Myocyte (in vitro differentiated cells): ENCODE measurements at regions not wholly inside any gene's neighbourhood (a gene's known extent, or its start where the extent isn't known, plus 50 kb on each side); places are given as distances from the start of the nearest gene placed in this dataset.

Experiments used
- DNase-seq: peaks from one replicate; pipeline ENCODE4 v3.0.0-alpha.2; 2012; ENCODE audit warnings: low read depth

DNA sequence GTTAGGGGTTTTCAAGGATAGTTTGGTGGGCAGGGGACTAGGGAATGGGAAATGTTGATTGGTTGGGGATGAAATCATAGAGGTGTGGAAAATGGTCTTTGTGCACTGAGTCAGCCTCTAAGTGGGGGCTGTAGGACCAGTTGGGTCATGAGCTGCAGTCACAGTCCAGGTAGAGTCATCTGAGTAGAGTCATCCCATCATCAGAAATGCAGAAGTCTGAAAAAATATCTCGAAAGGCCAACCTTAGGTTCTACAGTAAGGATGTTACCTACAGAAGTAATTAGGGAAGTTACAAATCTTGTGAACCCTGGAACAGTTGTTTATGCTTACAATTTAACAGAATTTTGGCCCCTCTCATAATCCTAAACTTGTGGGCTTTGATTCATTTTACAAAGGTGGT lies 63.4 kb upstream of the AP1S2 start:
- DNase-seq, result no peak

DNA sequence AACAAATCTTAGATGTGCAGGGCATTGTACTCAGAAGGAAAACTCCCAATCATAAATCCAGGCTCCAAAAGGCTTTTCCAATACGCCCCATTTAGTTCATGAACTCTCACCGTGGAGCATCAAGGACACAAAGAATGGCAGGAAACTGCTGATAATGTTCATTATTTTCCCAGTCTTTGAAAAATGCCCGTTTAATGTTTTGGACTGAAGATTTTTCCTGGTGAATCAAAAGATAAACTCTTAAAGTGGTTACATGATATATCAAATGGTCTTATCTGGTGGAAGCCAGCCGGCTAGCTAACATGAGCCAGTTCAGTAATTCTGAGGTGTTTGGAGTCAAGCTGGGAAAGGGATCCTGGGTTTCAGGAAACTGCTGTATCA lies 62.1 kb upstream of the AP1S2 start:
- no peak for DNase-seq

DNA sequence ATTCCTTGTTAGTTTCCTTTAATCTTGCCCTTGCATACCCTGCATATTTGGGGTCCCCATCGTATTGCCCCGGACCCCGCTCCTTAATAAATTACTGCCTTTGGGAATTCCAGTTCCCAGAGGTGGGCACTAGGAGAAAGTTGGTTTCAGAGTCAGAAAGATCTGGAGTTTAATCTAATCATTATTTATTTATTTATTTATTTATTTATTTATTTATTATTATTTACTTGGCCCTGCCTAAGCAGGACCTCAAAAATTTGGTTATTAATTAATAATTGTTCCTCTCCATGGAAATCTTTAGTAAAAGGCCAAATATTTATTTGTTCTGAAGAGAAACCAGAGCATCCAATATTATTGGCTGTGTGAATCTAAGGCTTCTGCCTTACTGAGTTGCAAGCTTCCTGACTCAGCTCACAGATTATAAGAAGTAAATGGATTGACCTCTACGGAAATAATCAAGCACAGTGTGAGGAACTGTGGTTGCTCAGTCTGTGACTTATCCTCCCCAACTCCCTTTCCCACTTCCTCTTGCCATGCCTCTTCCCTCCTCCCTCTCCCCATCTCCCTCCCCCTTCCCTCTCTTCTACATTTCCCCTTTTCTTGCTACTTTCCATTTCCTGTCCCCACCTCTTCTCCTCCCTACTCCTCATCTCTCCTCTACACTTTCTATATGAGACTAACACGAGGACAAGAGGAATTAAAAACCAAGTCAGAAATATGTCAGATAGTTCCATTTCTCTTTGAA lies 61.5 kb upstream of the AP1S2 start:
- no peak for DNase-seq

DNA sequence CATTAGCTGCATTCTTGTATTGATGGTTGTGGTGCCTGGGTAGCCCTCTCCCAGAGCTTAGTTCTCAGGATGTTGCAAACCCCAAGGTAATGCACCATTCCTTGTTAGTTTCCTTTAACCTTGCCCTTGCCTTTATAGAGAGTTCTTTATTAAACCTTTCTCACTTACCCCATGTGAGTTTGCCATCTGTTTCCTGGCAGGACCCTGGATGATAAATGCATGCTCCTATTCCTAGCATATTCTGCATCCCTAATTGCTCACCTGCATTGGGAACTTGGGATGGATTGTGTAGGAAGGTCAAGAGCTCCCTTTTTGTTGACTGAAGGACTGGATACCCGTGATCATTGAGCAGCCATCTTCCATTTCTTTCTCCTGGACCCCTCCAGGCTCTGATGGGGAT lies 59.9 kb upstream of the AP1S2 start:
- DNase-seq, result no peak

DNA sequence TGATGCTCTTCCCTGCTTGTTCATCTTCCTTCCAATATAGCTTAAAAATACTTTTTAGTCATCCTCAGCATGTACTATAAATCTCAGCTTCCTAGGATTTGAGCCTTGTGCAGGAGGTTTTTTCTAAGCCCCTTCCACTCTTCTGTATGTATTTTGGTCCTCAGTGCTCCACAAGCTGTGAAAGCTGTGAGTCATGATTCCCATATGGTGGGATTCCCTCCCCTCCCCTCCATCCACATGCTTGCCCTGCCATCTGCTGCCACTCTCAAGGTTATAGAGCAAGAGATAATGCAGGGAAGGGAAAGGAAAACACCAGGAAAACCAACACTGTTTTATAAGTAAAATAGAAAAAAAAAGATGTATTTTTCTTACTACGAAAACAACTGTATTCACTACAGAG lies 58.5 kb upstream of the AP1S2 start:
- no peak for DNase-seq

DNA sequence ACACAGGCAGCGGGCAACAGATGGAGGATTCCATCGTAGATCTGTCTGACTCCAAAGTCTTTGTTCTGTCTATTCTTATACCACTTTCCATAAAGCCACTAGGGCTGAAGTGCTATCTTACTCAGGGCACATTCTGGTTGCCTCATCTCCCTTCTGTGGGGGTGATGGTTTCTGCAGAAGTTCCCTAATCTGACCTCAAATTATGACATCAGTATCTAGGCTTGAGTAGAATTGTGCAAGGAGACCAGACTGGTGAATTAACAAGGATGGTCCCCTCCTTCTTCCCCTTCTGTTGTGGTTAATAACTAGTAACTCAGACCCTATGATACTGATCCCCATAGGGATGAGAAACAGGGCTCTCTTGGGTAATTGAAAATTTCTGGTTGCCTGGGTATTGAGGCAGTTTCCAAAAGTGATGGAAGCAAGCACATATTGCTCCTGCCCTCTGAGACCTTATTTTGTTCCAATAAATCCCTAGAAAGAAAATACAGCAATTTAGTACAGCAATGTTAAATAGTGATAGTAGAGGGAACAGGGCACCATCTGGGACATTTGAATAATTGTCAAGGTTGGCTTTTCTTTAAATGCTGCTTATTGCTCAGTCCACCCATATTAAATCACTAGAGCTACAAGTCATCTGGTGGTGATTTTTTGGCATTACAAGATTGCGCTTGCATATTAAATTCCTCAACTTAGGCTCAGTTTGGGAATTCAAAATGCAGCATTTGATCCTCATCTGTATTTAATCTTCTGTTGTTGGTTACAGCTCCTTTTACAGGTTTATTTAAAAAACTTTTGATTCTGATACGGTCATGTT lies 57.3 kb upstream of the AP1S2 start:
- DNase-seq, result peak; percentile 24

DNA sequence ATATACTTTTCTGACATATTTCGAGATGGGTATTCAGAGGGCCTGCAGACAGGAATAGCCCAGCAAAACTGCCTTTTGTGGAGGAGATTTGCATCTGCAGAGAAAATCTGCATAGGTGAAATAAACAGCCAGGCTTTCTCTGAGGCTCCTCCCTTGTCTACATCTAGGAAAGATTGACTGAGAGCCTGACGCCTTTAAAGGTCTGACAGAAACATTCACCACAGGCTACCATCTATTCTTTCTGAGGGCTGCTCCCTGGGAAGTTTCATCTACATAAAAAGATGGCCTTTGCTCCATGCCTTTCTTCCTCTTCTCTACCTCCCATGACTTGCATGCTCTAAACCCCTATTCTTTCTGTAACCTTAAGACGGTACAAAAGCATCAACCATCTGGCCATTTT lies 55.0 kb upstream of the AP1S2 start:
- DNase-seq, result no peak

DNA sequence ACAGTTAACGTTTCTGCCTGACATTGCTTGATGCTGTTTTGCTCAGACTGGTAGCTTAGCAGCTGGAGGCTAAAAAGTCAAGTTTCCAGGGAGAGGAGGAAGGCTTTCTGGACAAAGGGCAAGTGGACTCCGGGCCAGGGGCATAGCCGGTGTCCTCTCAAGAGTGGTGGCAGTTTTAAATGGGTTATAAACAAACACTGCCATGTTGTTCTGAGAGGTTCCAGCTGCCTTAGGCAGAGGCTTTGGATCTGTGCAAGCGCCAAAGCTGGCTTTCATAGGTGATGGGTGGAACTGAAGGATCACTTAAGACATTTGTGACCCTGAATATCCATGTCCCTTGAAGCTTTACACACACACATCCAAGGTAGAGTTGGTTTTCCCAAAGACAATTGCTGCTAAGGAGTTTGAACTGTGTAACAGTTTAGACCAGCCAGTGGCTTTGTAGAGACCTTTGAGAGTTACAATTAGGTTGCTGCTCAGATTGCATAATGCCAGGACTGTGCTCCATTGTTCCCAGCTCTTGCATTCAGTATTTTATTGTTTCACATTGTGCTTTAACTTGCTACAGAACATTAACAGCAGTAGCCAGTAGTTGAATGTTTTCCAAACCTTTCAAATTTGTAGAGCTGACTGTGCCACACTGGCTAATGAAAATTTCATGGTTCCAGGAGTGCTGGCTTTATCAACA lies 54.1 kb upstream of the AP1S2 start:
- DNase-seq, result no peak

DNA sequence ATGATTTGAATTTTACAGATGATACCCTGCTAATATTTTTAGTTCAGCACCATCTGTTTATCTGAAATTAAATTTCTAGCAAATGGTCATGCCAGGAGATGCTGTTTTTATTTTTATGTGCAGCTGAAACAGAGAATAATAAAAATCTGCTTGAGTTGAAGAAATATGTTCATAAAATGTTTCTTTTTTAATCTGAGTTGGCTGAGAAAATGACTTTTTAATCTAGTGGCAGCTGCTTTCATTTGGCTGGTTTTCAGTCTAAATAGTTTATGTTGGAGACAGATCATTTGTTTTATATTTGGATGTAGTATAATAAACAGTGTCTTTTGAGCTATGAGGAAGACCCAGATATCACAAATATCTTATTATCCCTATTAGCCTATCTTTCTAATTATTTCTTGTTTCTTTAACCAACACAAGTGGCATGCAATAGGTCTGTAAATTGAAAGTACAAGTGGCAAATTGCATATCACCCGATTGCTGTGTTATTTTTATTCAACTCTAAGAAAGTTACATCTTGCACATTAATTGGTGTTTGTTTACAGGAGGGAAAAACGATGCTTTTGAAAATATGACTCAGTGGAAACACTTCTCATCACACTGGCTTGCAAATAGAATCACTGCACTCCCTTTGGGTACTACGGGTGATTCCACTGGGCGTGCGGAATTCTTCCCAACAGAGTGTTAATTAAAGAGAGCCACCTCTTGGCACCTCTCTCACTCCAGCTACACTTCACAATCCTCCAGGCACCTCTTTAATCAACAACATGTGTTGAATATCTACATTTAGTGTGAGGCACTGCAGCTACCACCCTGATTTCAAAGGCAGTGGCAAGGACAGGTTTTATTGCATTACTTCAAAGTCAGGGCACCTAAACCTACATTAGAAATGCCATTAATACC lies 51.7 kb upstream of the AP1S2 start:
- no peak for DNase-seq
